Keratinocyte (primary cell): ENCODE measurements at regions not wholly inside any gene's neighbourhood (a gene's known extent, or its start where the extent isn't known, plus 50 kb on each side); places are given as distances from the start of the nearest gene placed in this dataset.

Experiments used
- DNase-seq: peaks from one replicate; pipeline ENCODE4 v3.0.0-alpha.2; 2011; ENCODE audit warnings: low read depth, missing footprints, low spot score
- FAIRE-seq: peaks from 2 replicates; lab custom pipeline; 2011; peaks lifted over from hg19 to GRCh38; lab: Jason Lieb, UNC
- H2AFZ ChIP-seq: 2 replicates; pipeline ENCODE4 v1.6.0; 2012; ENCODE audit warnings: low read length, control low read depth, inconsistent platforms; ENCODE audit not compliant: control insufficient read depth
- H3K27ac ChIP-seq: 2 replicates; pipeline ENCODE4 v1.5.1; 2011; ENCODE audit warnings: low read length; ENCODE audit not compliant: control insufficient read depth, insufficient read depth
- H3K27me3 ChIP-seq: 3 replicates; pipeline ENCODE4 v1.6.0; 2011; ENCODE audit warnings: low read length; ENCODE audit not compliant: control insufficient read depth, insufficient read depth; ENCODE audit errors: extremely low read depth
- H3K36me3 ChIP-seq, 2 experiments: 2 replicates in 1 of 2; 3 replicates in 1 of 2; pipeline ENCODE4 v1.5.1; 2011; ENCODE audit warnings: low read length in 2 of 2, mild to moderate bottlenecking in 1 of 2; ENCODE audit not compliant: control insufficient read depth in 2 of 2, insufficient read depth in 2 of 2; ENCODE audit errors: extremely low read depth in 1 of 2
- H3K4me1 ChIP-seq: 3 replicates; pipeline ENCODE4 v1.5.1; 2011; ENCODE audit warnings: low read length; ENCODE audit not compliant: control insufficient read depth, insufficient read depth; ENCODE audit errors: extremely low read depth
- H3K4me2 ChIP-seq: 3 replicates; pipeline ENCODE4 v1.6.0; 2011; ENCODE audit warnings: low read depth, low read length; ENCODE audit not compliant: control insufficient read depth, insufficient read depth; ENCODE audit errors: extremely low read depth
- H3K4me3 ChIP-seq, 3 experiments: fragments of 200-600 bp in 1 of 3; sonication (generic) in 1 of 3; 2 replicates in 2 of 3; 3 replicates in 1 of 3; pipeline ENCODE4 v1.5.1; 2011 to 2016; ENCODE audit warnings: low read length in 3 of 3, mild to moderate bottlenecking in 3 of 3, control low read depth in 2 of 3, inconsistent platforms in 1 of 3, low read depth in 1 of 3, mixed read lengths in 1 of 3, mixed run types in 1 of 3, moderate library complexity in 1 of 3; ENCODE audit not compliant: control insufficient read depth in 2 of 3, insufficient read depth in 2 of 3; ENCODE audit errors: extremely low read depth in 1 of 3
- H3K79me2 ChIP-seq: 2 replicates; pipeline ENCODE4 v1.6.0; 2012; ENCODE audit warnings: low read length; ENCODE audit not compliant: control insufficient read depth, insufficient read depth
- H3K9ac ChIP-seq: 3 replicates; pipeline ENCODE4 v1.6.0; 2011; ENCODE audit warnings: low read length; ENCODE audit not compliant: control insufficient read depth, insufficient read depth; ENCODE audit errors: extremely low read depth
- H3K9me1 ChIP-seq: 3 replicates; pipeline ENCODE4 v1.6.0; 2011; ENCODE audit warnings: low read length; ENCODE audit not compliant: control insufficient read depth, insufficient read depth; ENCODE audit errors: extremely low read depth
- H3K9me3 ChIP-seq: 2 replicates; pipeline ENCODE4 v1.5.1; 2012; ENCODE audit warnings: low read depth, low read length; ENCODE audit not compliant: control insufficient read depth
- H4K20me1 ChIP-seq: 3 replicates; pipeline ENCODE4 v1.6.0; 2011; ENCODE audit warnings: low read length; ENCODE audit not compliant: control insufficient read depth, insufficient read depth; ENCODE audit errors: extremely low read depth
- CTCF ChIP-seq, 3 experiments: IDR thresholded peaks in 1 of 3; conservative IDR thresholded peaks in 1 of 3; optimal IDR thresholded peaks in 1 of 3; 2 replicates in 2 of 3; 3 replicates in 1 of 3; pipeline versions ENCODE3 to v1.5.1; 2011; ENCODE audit warnings: low read length in 3 of 3, mild to moderate bottlenecking in 3 of 3, moderate library complexity in 2 of 3, control low read depth in 1 of 3, inconsistent platforms in 1 of 3; ENCODE audit not compliant: insufficient read depth in 2 of 3; ENCODE audit errors: extremely low read depth in 1 of 3
- EZH2 ChIP-seq: IDR thresholded peaks from one replicate; pipeline ENCODE4 v1.6.1; 2012; ENCODE audit warnings: inconsistent platforms, mild to moderate bottlenecking, low read length, moderate library complexity
- dilution Hi-C: fragments of 300-500 bp; cut with MboI; formaldehyde crosslinking; loops from one replicate; pipeline ENCODE4 v1.7.0; 2020; ENCODE audit warnings: low sequenced_read_pairs; ENCODE audit not compliant: extremely low pct_ligation_motif_present

- FAIRE-seq = no peak
- H3K9me3 ChIP-seq = no peaks in the 10 kb centered on the region
- no peak overlapping the region for H3K4me2 ChIP-seq
- TF ChIP-seq CTCF (optimal IDR thresholded peaks at IDR 0.05 in 1 of 3, IDR thresholded peaks at IDR 0.05 in 1 of 3, conservative IDR thresholded peaks at IDR 0.05 in 1 of 3; ENCODE audit: extremely low read depth in 1 of 3, insufficient read depth in 2 of 3, low read length in 3 of 3) (no peak), EZH2 (no peak)
- dilution Hi-C loops = no loop called here
- H2AFZ ChIP-seq = no peak overlapping the region
- no peak for DNase-seq
- no peaks in the 10 kb centered on the region for H4K20me1 ChIP-seq
- H3K27me3 ChIP-seq = no peaks in the 10 kb centered on the region
- no peaks in the 10 kb centered on the region for H3K9me1 ChIP-seq
- no peaks in the 10 kb centered on the region for H3K36me3 ChIP-seq
- H3K79me2 ChIP-seq = no peaks in the 10 kb centered on the region
- no peak overlapping the region for H3K9ac ChIP-seq
- H3K4me1 ChIP-seq = no peaks in the 10 kb centered on the region
- no peak overlapping the region for H3K4me3 ChIP-seq
- no peak overlapping the region for H3K27ac ChIP-seq
Measured at GRCh38 chr10:128610113-128610512, 483.9 kb upstream of the MKI67 start.

- no peaks in the 10 kb centered on the region for H3K27me3 ChIP-seq
- H3K4me1 ChIP-seq = no peaks in the 10 kb centered on the region
- no peaks in the 10 kb centered on the region for H3K9me3 ChIP-seq
- H3K36me3 ChIP-seq = no peaks in the 10 kb centered on the region
- H4K20me1 ChIP-seq = no peaks in the 10 kb centered on the region
- no peak for DNase-seq
- no peaks in the 10 kb centered on the region for H3K9me1 ChIP-seq
- TF ChIP-seq EZH2 (no peak), CTCF (optimal IDR thresholded peaks at IDR 0.05 in 1 of 3, IDR thresholded peaks at IDR 0.05 in 1 of 3, conservative IDR thresholded peaks at IDR 0.05 in 1 of 3; ENCODE audit: extremely low read depth in 1 of 3, insufficient read depth in 2 of 3, low read length in 3 of 3) (no peak)
- no peak overlapping the region for H2AFZ ChIP-seq
- no peak overlapping the region for H3K4me3 ChIP-seq
- no peak overlapping the region for H3K9ac ChIP-seq
- no peak overlapping the region for H3K27ac ChIP-seq
- H3K79me2 ChIP-seq = no peaks in the 10 kb centered on the region
- FAIRE-seq = no peak
- dilution Hi-C loops = no loop called here
- H3K4me2 ChIP-seq = no peak overlapping the region
Measured at GRCh38 chr10:128612195-128612594, 486.0 kb upstream of the MKI67 start.
